Activated CD4-positive, alpha-beta T cell treated with anti-CD3 and anti-CD28 coated beads for 36 hours (primary cell): ENCODE measurements at regions not wholly inside any gene's neighbourhood (a gene's known extent, or its start where the extent isn't known, plus 50 kb on each side); places are given as distances from the start of the nearest gene placed in this dataset.

Source experiments
- ATAC-seq: fragments of 200-7000 bp; cut with Tn5 transposase; one replicate; pipeline ENCODE4 v1.10.0; 2021; ENCODE audit warnings: mild to moderate bottlenecking, moderate library complexity
- CTCF ChIA-PET: fragments of 350-600 bp; sonication (Branson Sonifier 250); formaldehyde crosslinking; loops from one replicate; lab custom pipeline; 2021; ENCODE audit warnings: antibody characterized with exemption; lab: Charles Lee
- POLR2A ChIA-PET: fragments of 350-600 bp; sonication (Branson Sonifier 250); formaldehyde crosslinking; loops from one replicate; lab custom pipeline; 2021; ENCODE audit warnings: antibody characterized with exemption, inconsistent platforms; lab: Charles Lee
- DNase-seq: peaks from one replicate; pipeline ENCODE4 v3.0.0-alpha.2; 2020
- H3K27ac Mint-ChIP-seq: one replicate; pipeline ENCODE4 v1.8.0; 2021; ENCODE audit warnings: mixed read lengths
- H3K27me3 Mint-ChIP-seq: one replicate; pipeline ENCODE4 v1.8.0; 2021; ENCODE audit warnings: mixed read lengths
- H3K36me3 Mint-ChIP-seq: one replicate; pipeline ENCODE4 v1.8.0; 2021; ENCODE audit warnings: low read depth, mixed read lengths
- H3K4me1 Mint-ChIP-seq: one replicate; pipeline ENCODE4 v1.8.0; 2021; ENCODE audit warnings: mixed read lengths
- H3K4me3 Mint-ChIP-seq: one replicate; pipeline ENCODE4 v1.8.0; 2021; ENCODE audit warnings: mild to moderate bottlenecking, moderate library complexity, mixed read lengths
- H3K9me3 Mint-ChIP-seq: one replicate; pipeline ENCODE4 v1.8.0; 2021; ENCODE audit warnings: low read depth, mixed read lengths
- intact Hi-C, 2 experiments: fragments of 100-400 bp; cut with DNase I in 1 of 2; cut with micrococcal nuclease in 1 of 2; formaldehyde crosslinking; loops; one replicate each; pipeline versions ENCODE4 v1.14.2 to v1.15.1; 2022 to 2024; cut with DNase I, micrococcal nuclease

DNA sequence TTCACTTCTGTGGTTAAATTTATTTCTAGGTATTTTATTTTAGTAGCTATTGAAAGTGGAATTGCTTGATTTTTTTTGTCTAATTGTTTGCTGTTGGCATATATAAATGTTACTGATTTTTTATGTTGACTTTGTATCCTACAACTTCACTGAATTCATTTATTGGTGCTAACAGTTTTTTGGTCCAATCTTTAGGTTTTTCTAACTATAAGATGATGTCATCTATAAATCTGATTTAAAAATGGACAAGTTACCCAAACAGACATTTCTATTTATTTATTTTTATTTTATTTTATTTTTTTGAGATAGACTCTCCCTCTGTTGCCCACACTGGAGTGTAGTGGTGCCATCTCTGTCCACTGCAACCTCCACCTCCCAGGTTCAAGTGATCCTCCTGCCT is 162.3 kb downstream of the COX7C start:
- Mint-ChIP-seq H3K4me3 (no peak overlapping the region), H3K36me3 (no peaks in the 10 kb centered on the region), H3K4me1 (no peaks in the 10 kb centered on the region), H3K27ac (no peak overlapping the region), H3K9me3 (no peaks in the 10 kb centered on the region), H3K27me3 (no peaks in the 10 kb centered on the region)
- intact Hi-C loops: no loop called here
- no peak for DNase-seq
- ATAC-seq: no peak
- ChIA-PET CTCF (no interaction called here), POLR2A (no interaction called here)

DNA sequence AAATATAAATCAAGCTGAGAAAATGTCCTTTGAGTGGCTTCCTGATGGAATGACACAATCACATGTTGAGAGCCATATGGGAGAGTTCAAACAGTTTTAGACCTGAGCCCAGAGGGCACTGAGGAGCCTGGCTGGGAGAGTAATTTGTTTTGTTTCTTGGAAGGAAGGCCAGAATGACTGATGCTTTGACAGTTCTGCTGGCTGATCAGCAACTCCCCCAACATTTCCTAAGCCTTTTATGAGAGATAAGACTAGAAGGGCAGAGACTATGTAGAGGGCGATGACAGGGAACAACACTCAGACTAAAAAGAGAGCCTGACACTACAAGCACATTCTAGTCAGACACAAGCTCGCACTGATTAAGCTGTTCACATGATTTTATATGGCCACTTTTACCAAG is 169.2 kb downstream of the COX7C start:
- Mint-ChIP-seq H3K27ac (no peak overlapping the region), H3K4me1 (no peaks in the 10 kb centered on the region), H3K36me3 (no peaks in the 10 kb centered on the region), H3K9me3 (no peaks in the 10 kb centered on the region), H3K27me3 (no peaks in the 10 kb centered on the region), H3K4me3 (no peak overlapping the region)
- POLR2A ChIA-PET: no interaction called here
- DNase-seq: no peak
- CTCF ChIA-PET: no interaction called here
- intact Hi-C loops: no loop called here
- no peak for ATAC-seq

DNA sequence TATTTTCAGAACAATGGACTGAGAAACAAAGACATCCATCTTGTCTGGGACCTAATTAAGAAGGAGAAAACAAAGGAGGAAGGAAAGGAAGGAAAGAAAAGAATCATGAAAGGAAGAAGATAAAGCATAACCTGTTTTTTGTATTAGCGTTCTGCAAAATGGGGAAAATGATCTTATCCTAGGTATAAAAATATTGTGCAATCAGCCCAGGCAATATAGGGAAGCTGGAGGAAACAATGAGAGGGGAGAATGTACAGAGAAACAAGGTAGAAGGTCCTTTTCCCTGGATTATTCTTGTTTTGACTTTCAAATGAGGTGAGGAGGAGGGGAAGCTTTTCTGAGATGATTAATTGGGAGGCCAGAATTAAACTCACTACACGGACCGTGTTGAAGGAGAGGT is 177.9 kb downstream of the COX7C start:
- ChIA-PET POLR2A (no interaction called here), CTCF (interaction anchor here (0.7 kb wide), 1 partner anchor 8 kb away, joined by 3 read pairs; no protein-coding TSS in a partner anchor)
- peaks cover 12% of the 10 kb centered on the region for H3K27me3 Mint-ChIP-seq
- no peak for ATAC-seq
- intact Hi-C loops: no loop called here
- H3K4me3 Mint-ChIP-seq: no peak overlapping the region
- no peaks in the 10 kb centered on the region for H3K9me3 Mint-ChIP-seq
- no peak for DNase-seq
- H3K27ac Mint-ChIP-seq: no peak overlapping the region
- no peaks in the 10 kb centered on the region for H3K4me1 Mint-ChIP-seq
- no peaks in the 10 kb centered on the region for H3K36me3 Mint-ChIP-seq

DNA sequence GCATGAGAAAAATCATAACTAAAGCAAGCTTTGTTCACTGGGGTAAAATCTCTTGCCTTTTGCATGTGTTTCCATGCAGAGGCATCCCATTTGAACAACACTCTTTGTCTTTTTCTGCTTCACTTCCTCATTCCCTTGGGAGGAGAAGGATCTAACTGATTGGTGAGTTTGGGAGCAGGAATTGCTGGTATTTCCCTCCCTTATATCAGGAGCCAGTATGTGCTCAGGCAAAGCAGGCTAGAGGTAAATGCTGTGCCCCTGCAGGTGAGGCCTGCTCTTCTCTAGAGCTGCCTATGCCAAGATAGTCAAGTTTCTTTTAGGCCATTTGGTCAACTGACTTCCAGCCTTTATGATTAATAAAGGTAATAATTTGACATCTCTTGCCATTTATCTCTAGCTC is 179.9 kb downstream of the COX7C start:
- Mint-ChIP-seq H3K4me3 (no peak overlapping the region), H3K27me3 (peaks cover 14% of the 10 kb centered on the region), H3K4me1 (no peaks in the 10 kb centered on the region), H3K36me3 (no peaks in the 10 kb centered on the region), H3K27ac (no peak overlapping the region), H3K9me3 (no peaks in the 10 kb centered on the region)
- intact Hi-C loops: no loop called here
- DNase-seq: no peak
- ChIA-PET CTCF (no interaction called here), POLR2A (no interaction called here)
- no peak for ATAC-seq

- Mint-ChIP-seq H3K4me1 (no peaks in the 10 kb centered on the region), H3K27ac (no peak overlapping the region), H3K36me3 (no peaks in the 10 kb centered on the region), H3K4me3 (no peak overlapping the region), H3K9me3 (no peaks in the 10 kb centered on the region), H3K27me3 (peaks cover 18% of the 10 kb centered on the region)
- intact Hi-C loops: no loop called here
- ChIA-PET CTCF (no interaction called here), POLR2A (no interaction called here)
- no peak for DNase-seq
- no peak for ATAC-seq
These were observed 188.5 kb downstream of the COX7C start for GRCh38 chr5:86806206-86806605.

DNA sequence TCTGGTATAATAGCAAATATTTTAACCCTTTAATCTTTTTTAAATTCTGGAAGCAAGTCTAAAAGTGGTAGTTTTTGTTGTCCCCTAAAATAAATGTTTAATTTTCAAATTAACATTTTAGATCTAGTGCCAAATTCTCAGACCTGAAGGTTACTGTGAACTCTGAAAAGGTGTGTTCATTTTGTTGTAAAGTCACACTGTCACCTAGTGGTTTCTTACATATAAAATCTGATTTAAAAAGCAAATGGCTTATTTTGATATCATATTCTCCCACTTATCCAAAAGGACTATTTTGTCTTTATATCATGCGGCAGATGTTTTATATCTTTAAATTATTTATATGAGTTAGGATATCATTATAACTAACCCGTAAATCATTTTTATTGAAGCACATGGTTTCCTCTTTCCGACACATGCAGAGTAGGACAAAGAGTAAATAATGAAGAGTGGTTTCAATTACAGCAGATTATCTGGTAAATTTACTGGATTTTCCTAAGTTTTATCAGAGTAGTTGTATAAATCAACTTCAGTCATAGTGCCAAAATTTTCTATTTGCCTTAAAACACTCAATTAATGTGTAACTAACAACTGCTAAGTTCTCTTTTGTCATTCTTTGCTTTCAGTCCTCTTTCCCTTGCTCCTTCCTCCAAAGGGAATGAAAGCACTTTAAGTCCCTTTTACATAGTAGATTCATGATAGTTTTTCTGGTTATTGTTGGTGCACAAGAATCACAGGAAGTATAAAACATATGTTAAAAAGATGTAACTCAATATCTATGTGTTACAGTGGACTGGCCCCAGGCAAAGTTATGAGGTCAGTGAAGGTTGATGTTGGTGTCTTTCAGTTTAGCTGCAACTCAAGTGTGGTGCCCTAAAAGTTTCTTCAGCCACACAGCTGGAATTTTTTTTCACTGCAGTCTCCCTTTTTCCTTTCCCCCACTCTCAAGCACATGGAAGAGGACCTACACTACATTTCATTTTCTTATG is 189.6 kb downstream of the COX7C start:
- ChIA-PET POLR2A (no interaction called here), CTCF (no interaction called here)
- Mint-ChIP-seq H3K4me1 (no peaks in the 10 kb centered on the region), H3K9me3 (no peaks in the 10 kb centered on the region), H3K27me3 (peaks cover 15% of the 10 kb centered on the region), H3K27ac (no peak overlapping the region), H3K36me3 (no peaks in the 10 kb centered on the region), H3K4me3 (no peak overlapping the region)
- intact Hi-C loops: no loop called here
- DNase-seq (no peak), ATAC-seq (no peak)

- Mint-ChIP-seq H3K9me3 (no peaks in the 10 kb centered on the region), H3K4me3 (no peak overlapping the region), H3K4me1 (no peaks in the 10 kb centered on the region), H3K27me3 (peaks cover 4% of the 10 kb centered on the region), H3K27ac (no peak overlapping the region), H3K36me3 (no peaks in the 10 kb centered on the region)
- ATAC-seq (no peak), DNase-seq (no peak)
- POLR2A ChIA-PET: no interaction called here
- intact Hi-C loops: no loop called here
- CTCF ChIA-PET: no interaction called here
These were observed 196.6 kb downstream of the COX7C start for GRCh38 chr5:86814315-86814714.

GRCh38 chr5:86814907-86815306 is 197.2 kb downstream of the COX7C start:
- intact Hi-C loops: no loop called here
- H3K27ac Mint-ChIP-seq: no peak overlapping the region
- DNase-seq: no peak
- no peaks in the 10 kb centered on the region for H3K36me3 Mint-ChIP-seq
- ATAC-seq: no peak
- POLR2A ChIA-PET: no interaction called here
- H3K4me1 Mint-ChIP-seq: no peaks in the 10 kb centered on the region
- H3K4me3 Mint-ChIP-seq: no peak overlapping the region
- no peaks in the 10 kb centered on the region for H3K9me3 Mint-ChIP-seq
- CTCF ChIA-PET: no interaction called here
- H3K27me3 Mint-ChIP-seq: peaks cover 3% of the 10 kb centered on the region

GRCh38 chr5:86824637-86825036 is 206.9 kb downstream of the COX7C start:
- Mint-ChIP-seq H3K4me1 (no peaks in the 10 kb centered on the region), H3K27ac (no peak overlapping the region), H3K27me3 (no peaks in the 10 kb centered on the region), H3K9me3 (no peaks in the 10 kb centered on the region), H3K4me3 (no peak overlapping the region), H3K36me3 (no peaks in the 10 kb centered on the region)
- ChIA-PET CTCF (no interaction called here), POLR2A (no interaction called here)
- intact Hi-C loops: no loop called here
- DNase-seq (no peak), ATAC-seq (no peak)

GRCh38 chr5:86831128-86831527 is 213.4 kb downstream of the COX7C start:
- H3K27ac Mint-ChIP-seq: no peak overlapping the region
- no peak for DNase-seq
- CTCF ChIA-PET: no interaction called here
- intact Hi-C loops: no loop called here
- POLR2A ChIA-PET: no interaction called here
- ATAC-seq: no peak
- no peaks in the 10 kb centered on the region for H3K36me3 Mint-ChIP-seq
- peaks cover 5% of the 10 kb centered on the region for H3K27me3 Mint-ChIP-seq
- no peak overlapping the region for H3K4me3 Mint-ChIP-seq
- H3K4me1 Mint-ChIP-seq: no peaks in the 10 kb centered on the region
- no peaks in the 10 kb centered on the region for H3K9me3 Mint-ChIP-seq

GRCh38 chr5:86833868-86834267 is 216.1 kb downstream of the COX7C start:
- no peak for ATAC-seq
- H3K27ac Mint-ChIP-seq: no peak overlapping the region
- no peak overlapping the region for H3K4me3 Mint-ChIP-seq
- POLR2A ChIA-PET: no interaction called here
- no peaks in the 10 kb centered on the region for H3K4me1 Mint-ChIP-seq
- H3K9me3 Mint-ChIP-seq: no peaks in the 10 kb centered on the region
- CTCF ChIA-PET: interaction anchor here (0.8 kb wide), 1 partner anchor 43 kb away, joined by 3 read pairs; no protein-coding TSS in a partner anchor
- peaks cover 5% of the 10 kb centered on the region for H3K27me3 Mint-ChIP-seq
- intact Hi-C loops: no loop called here
- H3K36me3 Mint-ChIP-seq: no peaks in the 10 kb centered on the region
- no peak for DNase-seq

DNA sequence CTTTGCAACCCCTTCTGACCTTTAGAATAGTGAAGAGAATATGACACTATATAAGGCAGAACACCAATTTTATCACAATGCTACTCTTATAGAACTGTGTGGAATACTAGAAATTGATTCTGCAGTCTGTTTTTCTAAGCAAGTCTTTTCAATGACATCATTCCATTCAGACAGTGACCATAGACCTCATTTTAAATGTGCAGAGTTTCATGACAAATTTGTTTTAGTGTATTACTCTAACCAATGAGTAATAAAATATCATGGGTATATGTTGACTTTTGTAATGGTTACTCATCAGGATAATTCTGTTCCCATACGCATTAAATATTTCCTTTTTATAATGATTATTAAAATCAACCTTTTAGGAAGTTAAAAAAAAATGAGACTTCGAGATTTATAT is 219.9 kb downstream of the COX7C start:
- Mint-ChIP-seq H3K4me3 (no peak overlapping the region), H3K27ac (no peak overlapping the region), H3K27me3 (no peaks in the 10 kb centered on the region), H3K9me3 (no peaks in the 10 kb centered on the region), H3K4me1 (no peaks in the 10 kb centered on the region), H3K36me3 (no peaks in the 10 kb centered on the region)
- DNase-seq: no peak
- intact Hi-C loops: no loop called here
- ChIA-PET POLR2A (no interaction called here), CTCF (interaction anchor here (0.9 kb wide), 1 partner anchor 18 kb away, joined by 3 read pairs; no protein-coding TSS in a partner anchor)
- no peak for ATAC-seq
